Activated CD4-positive, alpha-beta T cell treated with anti-CD3 and anti-CD28 coated beads, Interleukin-2, amount 10 ng/mL, durations not matched to agents 7 days and 5 days (primary cell): ENCODE measurements at regions not wholly inside any gene's neighbourhood (a gene's known extent, or its start where the extent isn't known, plus 50 kb on each side); places are given as distances from the start of the nearest gene placed in this dataset.

ENCODE experiments used
- CTCF ChIA-PET: fragments of 350-600 bp; sonication (Branson Sonifier 250); formaldehyde crosslinking; loops from one replicate; lab custom pipeline; 2021; ENCODE audit warnings: antibody characterized with exemption; lab: Charles Lee
- POLR2A ChIA-PET: fragments of 350-600 bp; sonication (Branson Sonifier 250); formaldehyde crosslinking; loops from one replicate; lab custom pipeline; 2021; ENCODE audit warnings: antibody characterized with exemption; lab: Charles Lee
- DNase-seq: peaks from one replicate; pipeline ENCODE4 v3.0.0-alpha.2; 2020
- H3K27ac Mint-ChIP-seq: one replicate; pipeline ENCODE4 v1.8.0; 2021; ENCODE audit warnings: mild to moderate bottlenecking, moderate library complexity, mixed read lengths
- H3K27me3 Mint-ChIP-seq: one replicate; pipeline ENCODE4 v1.8.0; 2021; ENCODE audit warnings: mixed read lengths
- H3K36me3 Mint-ChIP-seq: one replicate; pipeline ENCODE4 v1.8.0; 2021; ENCODE audit warnings: low read depth, mixed read lengths
- H3K4me1 Mint-ChIP-seq: one replicate; pipeline ENCODE4 v1.8.0; 2021; ENCODE audit warnings: mixed read lengths
- H3K4me3 Mint-ChIP-seq: one replicate; pipeline ENCODE4 v1.8.0; 2021; ENCODE audit warnings: mild to moderate bottlenecking, moderate library complexity, mixed read lengths
- H3K9me3 Mint-ChIP-seq: one replicate; pipeline ENCODE4 v1.8.0; 2021; ENCODE audit warnings: mixed read lengths

DNA sequence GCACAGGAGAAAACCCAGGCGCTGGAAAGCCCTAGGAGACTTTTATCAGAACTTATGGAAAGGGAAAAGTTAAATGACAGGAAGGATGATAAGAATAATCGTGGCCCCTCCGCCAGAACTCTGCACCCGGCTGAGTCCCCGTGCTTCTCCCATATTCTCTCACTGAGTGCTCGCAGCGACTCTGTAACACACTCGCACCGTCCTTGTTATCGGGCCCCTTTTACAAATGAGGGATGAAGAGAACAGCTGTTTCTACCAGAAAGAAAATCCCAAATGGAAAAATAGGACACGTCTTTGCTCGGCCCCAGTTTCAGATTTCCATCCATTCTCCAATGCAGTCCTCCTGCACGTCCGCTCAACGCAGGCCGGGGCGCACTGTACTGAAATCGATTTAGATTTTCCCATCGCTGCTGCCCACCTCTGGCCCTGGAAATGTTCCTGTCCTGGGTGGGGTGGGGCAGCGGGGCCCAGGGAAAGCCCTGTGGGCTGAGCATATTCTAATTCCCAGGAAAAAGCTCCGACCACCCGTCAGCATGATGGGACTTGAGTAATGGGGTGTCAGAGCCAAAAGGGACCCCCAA lies 66.4 kb downstream of the KCNF1 start:
- H3K4me3 Mint-ChIP-seq, result no peak overlapping the region
- DNase-seq, result no peak
- no peak overlapping the region for H3K27ac Mint-ChIP-seq
- peaks cover 21% of the 10 kb centered on the region for H3K27me3 Mint-ChIP-seq
- no peaks in the 10 kb centered on the region for H3K36me3 Mint-ChIP-seq
- H3K9me3 Mint-ChIP-seq, result no peaks in the 10 kb centered on the region
- ChIA-PET CTCF (interaction anchor here (1.5 kb wide), 1 partner anchor 15 kb away, joined by 3 read pairs; no protein-coding TSS in a partner anchor), POLR2A (no interaction called here)
- no peaks in the 10 kb centered on the region for H3K4me1 Mint-ChIP-seq

GRCh38 chr2:10980071-10980470 lies 68.3 kb downstream of the KCNF1 start:
- Mint-ChIP-seq H3K36me3 (no peaks in the 10 kb centered on the region), H3K4me1 (no peaks in the 10 kb centered on the region), H3K4me3 (no peak overlapping the region), H3K9me3 (no peaks in the 10 kb centered on the region), H3K27me3 (peaks cover 12% of the 10 kb centered on the region), H3K27ac (no peak overlapping the region)
- ChIA-PET POLR2A (no interaction called here), CTCF (no interaction called here)
- DNase-seq, result no peak

- ChIA-PET CTCF (no interaction called here), POLR2A (no interaction called here)
- Mint-ChIP-seq H3K4me1 (no peaks in the 10 kb centered on the region), H3K4me3 (no peak overlapping the region), H3K27ac (no peak overlapping the region), H3K36me3 (no peaks in the 10 kb centered on the region), H3K27me3 (peaks cover 4% of the 10 kb centered on the region), H3K9me3 (no peaks in the 10 kb centered on the region)
- DNase-seq, result no peak
Observed at GRCh38 chr2:10980886-10981425, 69.2 kb downstream of the KCNF1 start.

DNA sequence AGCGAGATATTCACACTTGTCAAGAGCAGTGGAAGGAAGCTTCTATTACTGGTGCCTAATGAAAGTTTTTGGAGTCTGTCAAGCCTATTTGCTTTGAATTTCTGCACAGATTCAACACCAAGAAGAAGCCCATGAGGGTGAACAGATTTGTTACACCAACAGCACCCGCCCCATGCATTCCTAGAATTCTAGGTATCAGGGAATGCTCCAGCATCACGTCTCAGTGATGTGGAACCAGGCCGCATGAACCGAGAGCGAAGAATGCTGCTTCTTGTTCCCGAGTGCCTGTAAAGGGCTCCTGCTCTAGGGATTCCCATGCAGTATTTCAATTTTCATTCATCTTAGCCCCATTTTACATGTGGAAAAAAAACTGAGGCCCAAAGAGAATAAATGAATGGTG lies 69.7 kb downstream of the KCNF1 start:
- H3K36me3 Mint-ChIP-seq, result no peaks in the 10 kb centered on the region
- peaks cover 4% of the 10 kb centered on the region for H3K27me3 Mint-ChIP-seq
- CTCF ChIA-PET, result no interaction called here
- H3K4me1 Mint-ChIP-seq, result no peaks in the 10 kb centered on the region
- H3K27ac Mint-ChIP-seq, result no peak overlapping the region
- no peak overlapping the region for H3K4me3 Mint-ChIP-seq
- no peaks in the 10 kb centered on the region for H3K9me3 Mint-ChIP-seq
- no peak for DNase-seq
- POLR2A ChIA-PET, result no interaction called here

GRCh38 chr2:10981941-10982431 lies 70.3 kb downstream of the KCNF1 start:
- ChIA-PET CTCF (no interaction called here), POLR2A (no interaction called here)
- Mint-ChIP-seq H3K36me3 (no peaks in the 10 kb centered on the region), H3K9me3 (no peaks in the 10 kb centered on the region), H3K4me1 (no peaks in the 10 kb centered on the region), H3K27ac (no peak overlapping the region), H3K27me3 (peaks cover 2% of the 10 kb centered on the region), H3K4me3 (no peak overlapping the region)
- no peak for DNase-seq

GRCh38 chr2:10982931-10983701 lies 71.4 kb downstream of the KCNF1 start:
- ChIA-PET CTCF (no interaction called here), POLR2A (no interaction called here)
- DNase-seq, result no peak
- H3K4me1 Mint-ChIP-seq, result no peaks in the 10 kb centered on the region
- no peaks in the 10 kb centered on the region for H3K27me3 Mint-ChIP-seq
- H3K36me3 Mint-ChIP-seq, result no peaks in the 10 kb centered on the region
- H3K9me3 Mint-ChIP-seq, result no peaks in the 10 kb centered on the region
- H3K27ac Mint-ChIP-seq, result no peak overlapping the region
- no peak overlapping the region for H3K4me3 Mint-ChIP-seq

DNA sequence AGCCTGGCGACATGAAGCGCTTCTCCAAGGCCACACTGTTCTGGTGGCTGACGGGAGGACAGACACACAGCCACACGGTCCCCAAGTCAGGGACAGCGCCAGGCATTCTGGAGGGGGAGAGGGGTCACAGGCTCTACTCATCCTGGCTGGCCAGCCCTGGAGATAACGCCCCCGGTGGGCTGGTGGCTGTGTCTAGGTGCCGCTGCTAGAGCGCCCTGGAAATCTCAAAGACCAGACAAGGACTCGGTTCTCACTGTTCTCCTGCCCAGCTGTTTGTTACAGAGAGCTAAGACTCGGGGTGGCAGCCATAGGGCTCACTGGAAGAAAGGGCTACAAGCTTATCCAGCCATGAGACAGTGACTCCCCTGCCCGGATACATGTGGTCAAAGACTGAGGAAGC lies 72.0 kb downstream of the KCNF1 start:
- no peaks in the 10 kb centered on the region for H3K9me3 Mint-ChIP-seq
- ChIA-PET POLR2A (no interaction called here), CTCF (no interaction called here)
- H3K27me3 Mint-ChIP-seq, result no peaks in the 10 kb centered on the region
- no peak for DNase-seq
- no peak overlapping the region for H3K27ac Mint-ChIP-seq
- H3K4me1 Mint-ChIP-seq, result no peaks in the 10 kb centered on the region
- H3K36me3 Mint-ChIP-seq, result no peaks in the 10 kb centered on the region
- H3K4me3 Mint-ChIP-seq, result no peak overlapping the region

DNA sequence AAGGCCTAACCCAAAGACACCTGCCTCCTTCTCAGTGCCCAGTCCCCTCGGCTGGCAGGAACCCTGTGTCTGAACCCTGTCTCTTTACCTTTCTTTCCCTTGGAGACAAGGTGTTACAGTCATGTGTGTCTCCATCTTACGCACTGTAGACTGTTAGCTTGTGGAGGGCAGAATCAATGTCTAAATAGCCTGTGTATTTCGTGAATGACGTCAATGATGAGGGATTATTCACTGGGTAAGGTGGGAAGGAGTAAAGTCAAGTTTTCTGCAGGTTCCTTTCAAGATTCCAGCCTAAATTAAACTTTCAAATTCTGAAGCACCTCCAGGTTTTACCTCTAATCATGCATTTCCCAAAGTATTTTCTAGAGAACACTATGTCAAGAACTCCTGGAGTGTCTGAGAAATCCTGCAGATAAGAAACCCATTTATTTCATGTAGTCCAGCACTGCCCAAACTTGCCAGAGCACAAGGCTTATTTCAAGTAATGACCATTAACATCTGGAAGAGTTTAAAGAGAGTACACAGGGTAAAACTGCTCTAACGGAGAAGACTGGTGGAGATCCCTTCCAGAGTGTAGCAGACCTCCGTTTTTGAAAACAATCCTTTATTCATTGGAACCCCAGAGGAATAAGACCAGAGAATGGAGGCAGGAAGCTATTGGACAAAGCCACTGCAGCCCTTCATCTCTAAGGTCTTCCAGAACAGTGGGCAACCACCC lies 72.8 kb downstream of the KCNF1 start:
- Mint-ChIP-seq H3K4me1 (no peaks in the 10 kb centered on the region), H3K9me3 (no peaks in the 10 kb centered on the region), H3K36me3 (no peaks in the 10 kb centered on the region), H3K27me3 (no peaks in the 10 kb centered on the region), H3K4me3 (no peak overlapping the region), H3K27ac (no peak overlapping the region)
- POLR2A ChIA-PET, result no interaction called here
- no peak for DNase-seq
- CTCF ChIA-PET, result no interaction called here

- no peaks in the 10 kb centered on the region for H3K36me3 Mint-ChIP-seq
- CTCF ChIA-PET, result no interaction called here
Observed at GRCh38 chr2:10985260-10985659, 73.5 kb downstream of the KCNF1 start.

DNA sequence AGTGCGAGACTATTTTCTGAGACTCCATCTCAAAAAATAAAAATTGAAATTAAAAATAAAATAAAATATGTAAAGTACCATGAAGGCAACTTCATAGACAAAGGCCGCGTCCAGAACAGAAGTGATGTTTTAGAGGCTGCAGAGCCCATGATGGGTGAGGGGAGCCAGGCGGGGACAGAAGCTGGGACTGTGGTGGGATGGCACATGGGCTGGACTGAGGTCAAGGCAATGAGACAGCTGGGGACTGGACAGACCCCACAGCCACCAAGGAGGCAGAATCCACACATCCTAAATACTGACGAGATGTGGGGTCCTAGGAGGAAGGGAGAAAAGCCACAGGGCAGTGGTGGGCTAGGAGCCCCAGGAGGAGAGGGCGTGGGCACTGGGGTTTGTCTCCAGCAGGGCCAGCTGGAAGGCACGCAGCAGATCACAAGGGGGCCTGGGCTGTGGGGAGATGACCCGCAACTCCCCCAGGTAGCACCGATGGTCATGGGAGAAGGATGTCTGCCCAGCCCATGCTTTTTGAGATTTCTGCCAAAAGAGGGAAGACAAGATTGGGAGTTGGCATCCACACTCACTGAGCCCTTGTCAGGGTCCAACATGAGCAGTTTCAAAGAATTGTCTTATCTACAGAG lies 74.3 kb downstream of the KCNF1 start:
- no peak for DNase-seq
- ChIA-PET CTCF (no interaction called here), POLR2A (no interaction called here)
- H3K4me3 Mint-ChIP-seq, result no peak overlapping the region
- no peaks in the 10 kb centered on the region for H3K9me3 Mint-ChIP-seq
- H3K36me3 Mint-ChIP-seq, result no peaks in the 10 kb centered on the region
- no peaks in the 10 kb centered on the region for H3K27me3 Mint-ChIP-seq
- no peak overlapping the region for H3K27ac Mint-ChIP-seq
- H3K4me1 Mint-ChIP-seq, result no peaks in the 10 kb centered on the region

More at GRCh38 chr2:10985260-10985659, 73.5 kb downstream of the KCNF1 start:
- DNase-seq, result no peak
- no peaks in the 10 kb centered on the region for H3K27me3 Mint-ChIP-seq
- no peak overlapping the region for H3K4me3 Mint-ChIP-seq
- no peaks in the 10 kb centered on the region for H3K9me3 Mint-ChIP-seq
- POLR2A ChIA-PET, result no interaction called here
- H3K27ac Mint-ChIP-seq, result no peak overlapping the region
- no peaks in the 10 kb centered on the region for H3K4me1 Mint-ChIP-seq

DNA sequence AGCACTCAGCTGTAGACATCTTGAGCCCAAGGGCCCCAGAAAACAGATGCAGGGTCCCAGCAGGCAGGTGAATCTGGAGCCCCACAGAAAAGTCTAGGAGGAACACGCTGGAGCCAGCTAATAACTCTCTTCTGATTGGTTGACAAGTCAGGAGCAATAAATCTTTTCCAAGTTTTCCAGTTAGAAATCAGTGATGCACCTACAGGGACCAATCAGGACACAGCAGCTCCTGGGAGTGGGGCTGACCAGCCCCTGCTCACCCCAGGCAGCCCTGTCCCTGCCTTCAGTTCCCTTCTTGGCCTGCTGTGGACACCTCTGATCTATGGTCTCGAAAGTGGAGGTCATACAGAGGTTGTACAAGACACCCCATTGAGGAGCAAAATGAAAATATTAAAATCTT lies 75.7 kb downstream of the KCNF1 start:
- H3K9me3 Mint-ChIP-seq, result no peaks in the 10 kb centered on the region
- ChIA-PET CTCF (interaction anchor here (0.6 kb wide), 1 partner anchor 994 kb away, joined by 4 read pairs; no protein-coding TSS in a partner anchor), POLR2A (no interaction called here)
- no peak for DNase-seq
- H3K27me3 Mint-ChIP-seq, result no peaks in the 10 kb centered on the region
- no peaks in the 10 kb centered on the region for H3K36me3 Mint-ChIP-seq
- H3K27ac Mint-ChIP-seq, result no peak overlapping the region
- no peaks in the 10 kb centered on the region for H3K4me1 Mint-ChIP-seq
- no peak overlapping the region for H3K4me3 Mint-ChIP-seq

GRCh38 chr2:10987861-10988260 lies 76.1 kb downstream of the KCNF1 start:
- ChIA-PET POLR2A (no interaction called here), CTCF (no interaction called here)
- Mint-ChIP-seq H3K4me1 (no peaks in the 10 kb centered on the region), H3K36me3 (no peaks in the 10 kb centered on the region), H3K27ac (no peak overlapping the region), H3K4me3 (no peak overlapping the region), H3K9me3 (no peaks in the 10 kb centered on the region), H3K27me3 (no peaks in the 10 kb centered on the region)
- DNase-seq, result no peak

GRCh38 chr2:10989151-10989550 lies 77.4 kb downstream of the KCNF1 start:
- H3K9me3 Mint-ChIP-seq, result no peaks in the 10 kb centered on the region
- H3K4me1 Mint-ChIP-seq, result no peaks in the 10 kb centered on the region
- POLR2A ChIA-PET, result no interaction called here
- no peaks in the 10 kb centered on the region for H3K27me3 Mint-ChIP-seq
- H3K36me3 Mint-ChIP-seq, result no peaks in the 10 kb centered on the region
- CTCF ChIA-PET, result no interaction called here
- no peak for DNase-seq
- H3K27ac Mint-ChIP-seq, result no peak overlapping the region
- H3K4me3 Mint-ChIP-seq, result no peak overlapping the region
